ENCODE measurements at regions not wholly inside any gene's neighbourhood (a gene's known extent, or its start where the extent isn't known, plus 50 kb on each side); places are given as distances from the start of the nearest gene placed in this dataset.

DNA sequence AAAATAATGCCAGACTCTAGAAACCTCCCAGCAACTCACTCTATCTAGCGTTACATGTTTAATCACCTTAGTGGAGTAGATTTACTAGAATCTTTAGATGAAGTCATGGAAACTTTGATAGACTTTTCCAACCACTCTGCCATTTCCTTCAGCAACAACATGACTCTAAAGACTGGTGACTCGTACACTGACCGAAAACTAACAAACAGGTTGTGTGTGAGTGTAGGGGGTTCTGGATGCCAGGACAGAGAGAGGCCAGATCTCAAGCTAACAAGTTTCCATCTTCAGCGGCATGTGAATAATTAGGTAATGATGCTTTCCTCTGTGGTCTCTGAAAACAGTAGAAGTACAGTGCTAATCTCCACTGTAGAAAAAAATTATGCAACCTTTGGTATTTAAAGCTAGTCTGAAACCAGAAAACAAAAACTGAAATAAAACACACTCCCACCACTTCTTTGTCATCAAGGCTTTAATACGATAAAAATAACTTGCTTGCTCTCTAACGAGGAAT is 286.4 kb downstream of the PRDM5 start:
- CTCF ChIA-PET, result no interaction called here
- ATAC-seq, result no peak

DNA sequence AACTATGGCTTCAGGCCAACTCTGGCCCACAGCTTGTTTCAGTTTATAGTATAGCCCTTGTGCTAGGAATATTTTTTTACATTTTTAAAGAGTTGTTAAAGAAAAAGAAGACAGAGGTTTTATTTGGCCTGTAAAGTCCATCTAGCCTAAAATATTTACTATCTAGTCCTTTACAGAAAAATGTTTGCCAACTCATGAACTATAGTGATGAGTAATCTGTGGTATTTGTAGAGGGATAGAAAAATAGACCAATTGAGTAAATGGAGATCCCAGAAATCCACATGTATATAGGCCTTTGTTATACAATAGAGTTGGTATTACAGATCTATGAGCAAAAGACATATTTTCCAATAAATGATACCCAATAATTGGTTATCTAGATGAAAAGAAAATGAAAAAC is 288.7 kb downstream of the PRDM5 start:
- H3K27me3 ChIP-seq (ENCODE audit: control insufficient read depth, insufficient read depth, low read length), result no peaks in the 10 kb centered on the region
- H3K4me3 ChIP-seq (ENCODE audit: low read depth in 2 of 2, low read length in 2 of 2), result no peak overlapping the region
- in situ Hi-C loops (cut with HindIII; ENCODE audit: low pct_unique_long_range_greater_than_20kb, low sequenced_read_pairs) (no loop called here), intact Hi-C loops (cut with micrococcal nuclease; ENCODE audit: unreplicated experiment) (no loop called here)
- DNase-seq (ENCODE audit: low read depth, low spot score), result no peak
- H3K4me1 ChIP-seq (ENCODE audit: control insufficient read depth, insufficient read depth, low read length), result no peaks in the 10 kb centered on the region
- no peak for ATAC-seq
- TF ChIP-seq, protein P1, sequence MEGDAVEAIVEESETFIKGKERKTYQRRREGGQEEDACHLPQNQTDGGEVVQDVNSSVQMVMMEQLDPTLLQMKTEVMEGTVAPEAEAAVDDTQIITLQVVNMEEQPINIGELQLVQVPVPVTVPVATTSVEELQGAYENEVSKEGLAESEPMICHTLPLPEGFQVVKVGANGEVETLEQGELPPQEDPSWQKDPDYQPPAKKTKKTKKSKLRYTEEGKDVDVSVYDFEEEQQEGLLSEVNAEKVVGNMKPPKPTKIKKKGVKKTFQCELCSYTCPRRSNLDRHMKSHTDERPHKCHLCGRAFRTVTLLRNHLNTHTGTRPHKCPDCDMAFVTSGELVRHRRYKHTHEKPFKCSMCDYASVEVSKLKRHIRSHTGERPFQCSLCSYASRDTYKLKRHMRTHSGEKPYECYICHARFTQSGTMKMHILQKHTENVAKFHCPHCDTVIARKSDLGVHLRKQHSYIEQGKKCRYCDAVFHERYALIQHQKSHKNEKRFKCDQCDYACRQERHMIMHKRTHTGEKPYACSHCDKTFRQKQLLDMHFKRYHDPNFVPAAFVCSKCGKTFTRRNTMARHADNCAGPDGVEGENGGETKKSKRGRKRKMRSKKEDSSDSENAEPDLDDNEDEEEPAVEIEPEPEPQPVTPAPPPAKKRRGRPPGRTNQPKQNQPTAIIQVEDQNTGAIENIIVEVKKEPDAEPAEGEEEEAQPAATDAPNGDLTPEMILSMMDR (IDR thresholded peaks at IDR 0.05), result no peak
- TF ChIP-seq TCF7L2 (IDR thresholded peaks at IDR 0.05; ENCODE audit: low read depth, low read length), result no peak
- no peak for TF ChIP-seq POLR2AphosphoS5 (IDR thresholded peaks at IDR 0.05; ENCODE audit: low read depth, low read length)
- no peak for TF ChIP-seq SIN3A (IDR thresholded peaks at IDR 0.05; ENCODE audit: borderline replicate concordance, insufficient read depth, low read depth, low read length)
- TF ChIP-seq, protein P2, sequence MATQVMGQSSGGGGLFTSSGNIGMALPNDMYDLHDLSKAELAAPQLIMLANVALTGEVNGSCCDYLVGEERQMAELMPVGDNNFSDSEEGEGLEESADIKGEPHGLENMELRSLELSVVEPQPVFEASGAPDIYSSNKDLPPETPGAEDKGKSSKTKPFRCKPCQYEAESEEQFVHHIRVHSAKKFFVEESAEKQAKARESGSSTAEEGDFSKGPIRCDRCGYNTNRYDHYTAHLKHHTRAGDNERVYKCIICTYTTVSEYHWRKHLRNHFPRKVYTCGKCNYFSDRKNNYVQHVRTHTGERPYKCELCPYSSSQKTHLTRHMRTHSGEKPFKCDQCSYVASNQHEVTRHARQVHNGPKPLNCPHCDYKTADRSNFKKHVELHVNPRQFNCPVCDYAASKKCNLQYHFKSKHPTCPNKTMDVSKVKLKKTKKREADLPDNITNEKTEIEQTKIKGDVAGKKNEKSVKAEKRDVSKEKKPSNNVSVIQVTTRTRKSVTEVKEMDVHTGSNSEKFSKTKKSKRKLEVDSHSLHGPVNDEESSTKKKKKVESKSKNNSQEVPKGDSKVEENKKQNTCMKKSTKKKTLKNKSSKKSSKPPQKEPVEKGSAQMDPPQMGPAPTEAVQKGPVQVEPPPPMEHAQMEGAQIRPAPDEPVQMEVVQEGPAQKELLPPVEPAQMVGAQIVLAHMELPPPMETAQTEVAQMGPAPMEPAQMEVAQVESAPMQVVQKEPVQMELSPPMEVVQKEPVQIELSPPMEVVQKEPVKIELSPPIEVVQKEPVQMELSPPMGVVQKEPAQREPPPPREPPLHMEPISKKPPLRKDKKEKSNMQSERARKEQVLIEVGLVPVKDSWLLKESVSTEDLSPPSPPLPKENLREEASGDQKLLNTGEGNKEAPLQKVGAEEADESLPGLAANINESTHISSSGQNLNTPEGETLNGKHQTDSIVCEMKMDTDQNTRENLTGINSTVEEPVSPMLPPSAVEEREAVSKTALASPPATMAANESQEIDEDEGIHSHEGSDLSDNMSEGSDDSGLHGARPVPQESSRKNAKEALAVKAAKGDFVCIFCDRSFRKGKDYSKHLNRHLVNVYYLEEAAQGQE (IDR thresholded peaks at IDR 0.05; ENCODE audit: insufficient read depth in 1 of 2, low read depth in 2 of 2, low read length in 1 of 2), result no peak
- H3K9me3 ChIP-seq (ENCODE audit: control insufficient read depth, insufficient read depth, low read depth, low read length), result no peaks in the 10 kb centered on the region
- CTCF ChIA-PET, result no interaction called here
- H3K36me3 ChIP-seq (ENCODE audit: control insufficient read depth, insufficient read depth, low read length), result no peaks in the 10 kb centered on the region
- POLR2A ChIA-PET, result no interaction called here
- no TSS peak for BruUV-seq (replicated peaks)
- H3K27ac ChIP-seq (ENCODE audit: low read length), result no peak overlapping the region

More for the DNA sequence above, 286.4 kb downstream of the PRDM5 start:
- Histone ChIP-seq H3K9me3 (ENCODE audit: control insufficient read depth, insufficient read depth, low read depth, low read length) (no peaks in the 10 kb centered on the region), H3K36me3 (ENCODE audit: control insufficient read depth, insufficient read depth, low read length) (no peaks in the 10 kb centered on the region), H3K4me1 (ENCODE audit: control insufficient read depth, insufficient read depth, low read length) (no peaks in the 10 kb centered on the region), H3K27ac (ENCODE audit: low read length) (no peak overlapping the region), H3K27me3 (ENCODE audit: control insufficient read depth, insufficient read depth, low read length) (no peaks in the 10 kb centered on the region), H3K4me3 (ENCODE audit: low read depth in 2 of 2, low read length in 2 of 2) (no peak overlapping the region)
- DNase-seq (ENCODE audit: low read depth, low spot score), result no peak
- in situ Hi-C loops (cut with HindIII; ENCODE audit: low pct_unique_long_range_greater_than_20kb, low sequenced_read_pairs) (no loop called here), intact Hi-C loops (cut with micrococcal nuclease; ENCODE audit: unreplicated experiment) (no loop called here)
- BruUV-seq (replicated peaks), result no TSS peak
- POLR2A ChIA-PET, result no interaction called here
- no peak for TF ChIP-seq TCF7L2 (IDR thresholded peaks at IDR 0.05; ENCODE audit: low read depth, low read length)
- no peak for TF ChIP-seq POLR2AphosphoS5 (IDR thresholded peaks at IDR 0.05; ENCODE audit: low read depth, low read length)
- TF ChIP-seq, protein P1 (IDR thresholded peaks at IDR 0.05), result no peak
- TF ChIP-seq SIN3A (IDR thresholded peaks at IDR 0.05; ENCODE audit: borderline replicate concordance, insufficient read depth, low read depth, low read length), result no peak
- TF ChIP-seq, protein P2 (IDR thresholded peaks at IDR 0.05; ENCODE audit: insufficient read depth in 1 of 2, low read depth in 2 of 2, low read length in 1 of 2), result no peak

Data from Panc1 (cell line).